NCI-H1105 (cell line): ENCODE measurements at regions not wholly inside any gene's neighbourhood (a gene's known extent, or its start where the extent isn't known, plus 50 kb on each side); places are given as distances from the start of the nearest gene placed in this dataset.

Source experiments
- DNase-seq: peaks from one replicate; lab custom pipeline; 2025; lab: John Stamatoyannopoulos, UW

- DNase-seq, result no peak
These were observed 316.8 kb upstream of the POU3F3 start for GRCh38 chr2:104537116-104537515.

- DNase-seq, result peak; percentile 13
These were observed 315.8 kb upstream of the POU3F3 start for GRCh38 chr2:104538077-104538476.

GRCh38 chr2:104539649-104540048, 314.3 kb upstream of the POU3F3 start:
- no peak for DNase-seq

- no peak for DNase-seq
These were observed 308.9 kb upstream of the POU3F3 start for GRCh38 chr2:104545055-104545454.

GRCh38 chr2:104546537-104546936, 307.4 kb upstream of the POU3F3 start:
- DNase-seq, result no peak

- peak; percentile 48 for DNase-seq
These were observed 306.7 kb upstream of the POU3F3 start for GRCh38 chr2:104547221-104547620.

- no peak for DNase-seq
These were observed 292.7 kb upstream of the POU3F3 start for GRCh38 chr2:104561251-104561650.

GRCh38 chr2:104562537-104562936, 291.4 kb upstream of the POU3F3 start:
- DNase-seq, result no peak

- DNase-seq, result no peak
These were observed 290.4 kb upstream of the POU3F3 start for GRCh38 chr2:104563398-104563996.

GRCh38 chr2:104568247-104568646, 285.7 kb upstream of the POU3F3 start:
- DNase-seq, result no peak

GRCh38 chr2:104570259-104570658, 283.7 kb upstream of the POU3F3 start:
- DNase-seq, result no peak

GRCh38 chr2:104572834-104573233, 281.1 kb upstream of the POU3F3 start:
- DNase-seq, result no peak

- no peak for DNase-seq
These were observed 279.5 kb upstream of the POU3F3 start for GRCh38 chr2:104574367-104574766.

GRCh38 chr2:104577143-104577542, 276.8 kb upstream of the POU3F3 start:
- no peak for DNase-seq

GRCh38 chr2:104582471-104582870, 271.4 kb upstream of the POU3F3 start:
- no peak for DNase-seq

GRCh38 chr2:104583811-104584210, 270.1 kb upstream of the POU3F3 start:
- no peak for DNase-seq

- DNase-seq, result no peak
These were observed 269.5 kb upstream of the POU3F3 start for GRCh38 chr2:104584393-104584792.

GRCh38 chr2:104595576-104595975, 258.3 kb upstream of the POU3F3 start:
- DNase-seq, result no peak

GRCh38 chr2:104597942-104598341, 256.0 kb upstream of the POU3F3 start:
- no peak for DNase-seq

GRCh38 chr2:104598636-104599035, 255.3 kb upstream of the POU3F3 start:
- no peak for DNase-seq

- no peak for DNase-seq
These were observed 254.0 kb upstream of the POU3F3 start for GRCh38 chr2:104599787-104600510.

GRCh38 chr2:104606056-104606455, 247.9 kb upstream of the POU3F3 start:
- DNase-seq, result no peak

- DNase-seq, result no peak
These were observed 237.1 kb upstream of the POU3F3 start for GRCh38 chr2:104616856-104617255.

- DNase-seq, result no peak
These were observed 233.1 kb upstream of the POU3F3 start for GRCh38 chr2:104620801-104621200.
